HT1080 (cell line): ENCODE measurements at regions not wholly inside any gene's neighbourhood (a gene's known extent, or its start where the extent isn't known, plus 50 kb on each side); places are given as distances from the start of the nearest gene placed in this dataset.

ENCODE experiments used
- DNase-seq: peaks from one replicate; pipeline ENCODE4 v3.0.0-alpha.2; 2015; ENCODE audit warnings: low read depth

- DNase-seq, result no peak
These were observed 449.0 kb downstream of the MATN1 start for GRCh38 chr1:30274173-30274970.

GRCh38 chr1:30273456-30273855 is 449.9 kb downstream of the MATN1 start:
- no peak for DNase-seq

GRCh38 chr1:30273021-30273325 is 450.4 kb downstream of the MATN1 start:
- DNase-seq, result no peak

- DNase-seq, result no peak
These were observed 450.9 kb downstream of the MATN1 start for GRCh38 chr1:30272277-30273020.

- no peak for DNase-seq
These were observed 451.7 kb downstream of the MATN1 start for GRCh38 chr1:30271401-30272276.

GRCh38 chr1:30270461-30270860 is 452.9 kb downstream of the MATN1 start:
- no peak for DNase-seq

GRCh38 chr1:30268923-30269666 is 454.3 kb downstream of the MATN1 start:
- no peak for DNase-seq

- DNase-seq, result no peak
These were observed 455.5 kb downstream of the MATN1 start for GRCh38 chr1:30267856-30268255.

GRCh38 chr1:30267046-30267445 is 456.3 kb downstream of the MATN1 start:
- no peak for DNase-seq

GRCh38 chr1:30265127-30266070 is 458.0 kb downstream of the MATN1 start:
- no peak for DNase-seq

- DNase-seq, result no peak
These were observed 458.7 kb downstream of the MATN1 start for GRCh38 chr1:30264672-30265025.

- DNase-seq, result no peak
These were observed 459.3 kb downstream of the MATN1 start for GRCh38 chr1:30263888-30264671.

- no peak for DNase-seq
These were observed 460.0 kb downstream of the MATN1 start for GRCh38 chr1:30263405-30263804.

- no peak for DNase-seq
These were observed 461.2 kb downstream of the MATN1 start for GRCh38 chr1:30262158-30262557.

GRCh38 chr1:30260318-30260717 is 463.1 kb downstream of the MATN1 start:
- DNase-seq, result no peak

- no peak for DNase-seq
These were observed 463.8 kb downstream of the MATN1 start for GRCh38 chr1:30259631-30260030.

- DNase-seq, result no peak
These were observed 464.5 kb downstream of the MATN1 start for GRCh38 chr1:30258876-30259275.

GRCh38 chr1:30258471-30258870 is 464.9 kb downstream of the MATN1 start:
- DNase-seq, result no peak

- DNase-seq, result no peak
These were observed 465.5 kb downstream of the MATN1 start for GRCh38 chr1:30257742-30258380.
